ENCODE measurements at regions not wholly inside any gene's neighbourhood (a gene's known extent, or its start where the extent isn't known, plus 50 kb on each side); places are given as distances from the start of the nearest gene placed in this dataset.

GRCh38 chr6:145491126-145491525 is 244.2 kb downstream of the EPM2A start:
- Histone ChIP-seq H3K4me1 (ENCODE audit: control insufficient read depth in 4 of 4, insufficient read depth in 4 of 4, low read length in 3 of 4) (no peaks in the 10 kb centered on the region), H3K27me3 (ENCODE audit: control insufficient read depth in 4 of 4, insufficient read depth in 4 of 4, low read length in 3 of 4) (no peaks in the 10 kb centered on the region), H3K27ac (ENCODE audit: low read depth in 1 of 2, low read length in 2 of 2) (no peak overlapping the region), H3K9ac (ENCODE audit: low read depth in 1 of 2, low read length in 2 of 2) (no peak overlapping the region), H3K4me3 (ENCODE audit: low read depth in 1 of 3, low read length in 3 of 3) (no peak overlapping the region), H3K9me3 (ENCODE audit: control insufficient read depth in 4 of 4, low read length in 3 of 4) (peaks cover 0 to 1% (median 0%) of the 10 kb centered on the region in 4 donors), H3K36me3 (ENCODE audit: control insufficient read depth in 4 of 4, insufficient read depth in 3 of 4, low read depth in 1 of 4, low read length in 3 of 4) (no peaks in the 10 kb centered on the region)
- 60% methylated on average over 8 of the region's 8 CpGs for WGBS
- TF ChIP-seq NR2F2 (IDR thresholded peaks at IDR 0.05) (no peak), EGR1 (IDR thresholded peaks at IDR 0.05; ENCODE audit: low read depth in 2 of 2) (no peak), GABPA (IDR thresholded peaks at IDR 0.05 in 1 of 2, conservative IDR thresholded peaks at IDR 0.05 in 1 of 2) (no peak), MAX (IDR thresholded peaks at IDR 0.05) (no peak), FOXA2 (IDR thresholded peaks at IDR 0.05) (no peak), JUND (IDR thresholded peaks at IDR 0.05) (no peak), HNF4A (conservative IDR thresholded peaks at IDR 0.05) (no peak)
- DNase-seq (ENCODE audit: low spot score): no peak

DNA sequence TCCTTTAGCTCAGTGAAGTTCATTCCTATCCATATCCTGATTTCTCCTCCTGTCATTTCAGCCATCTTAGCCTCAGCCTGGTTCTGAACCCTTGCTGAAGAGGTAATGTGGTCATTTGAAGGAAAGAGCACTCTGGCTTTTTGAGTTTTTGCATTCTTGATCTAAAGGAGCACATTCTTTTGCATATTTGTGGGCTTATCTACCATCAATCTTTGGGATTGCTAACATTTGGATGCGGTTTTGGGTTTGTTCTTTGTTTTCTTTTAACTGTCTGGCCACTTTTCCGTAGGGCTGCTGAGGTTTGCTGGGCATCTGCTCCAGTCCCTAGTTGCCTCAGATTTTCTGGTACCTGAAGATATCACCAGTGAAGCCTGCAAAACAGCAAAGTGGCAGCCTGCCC is 238.3 kb downstream of the EPM2A start:
- DNase-seq (ENCODE audit: low spot score): no peak
- no peak overlapping the region for H3K4me3 ChIP-seq (ENCODE audit: low read depth in 1 of 3, low read length in 3 of 3)
- no peak overlapping the region for H3K9ac ChIP-seq (ENCODE audit: low read depth in 1 of 2, low read length in 2 of 2)
- no peaks in the 10 kb centered on the region for H3K4me1 ChIP-seq (ENCODE audit: control insufficient read depth in 4 of 4, insufficient read depth in 4 of 4, low read length in 3 of 4)
- H3K27me3 ChIP-seq (ENCODE audit: control insufficient read depth in 4 of 4, insufficient read depth in 4 of 4, low read length in 3 of 4): peaks cover 0 to 2% (median 0%) of the 10 kb centered on the region in 4 donors
- WGBS: 33% methylated on average over 2 of the region's 2 CpGs
- TF ChIP-seq FOXA2 (IDR thresholded peaks at IDR 0.05) (no peak), TAF1 (conservative IDR thresholded peaks at IDR 0.05) (no peak), JUND (IDR thresholded peaks at IDR 0.05) (no peak)
- TF ChIP-seq, protein P1, sequence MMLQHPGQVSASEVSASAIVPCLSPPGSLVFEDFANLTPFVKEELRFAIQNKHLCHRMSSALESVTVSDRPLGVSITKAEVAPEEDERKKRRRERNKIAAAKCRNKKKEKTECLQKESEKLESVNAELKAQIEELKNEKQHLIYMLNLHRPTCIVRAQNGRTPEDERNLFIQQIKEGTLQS (IDR thresholded peaks at IDR 0.05): no peak
- TF ChIP-seq, protein P2, sequence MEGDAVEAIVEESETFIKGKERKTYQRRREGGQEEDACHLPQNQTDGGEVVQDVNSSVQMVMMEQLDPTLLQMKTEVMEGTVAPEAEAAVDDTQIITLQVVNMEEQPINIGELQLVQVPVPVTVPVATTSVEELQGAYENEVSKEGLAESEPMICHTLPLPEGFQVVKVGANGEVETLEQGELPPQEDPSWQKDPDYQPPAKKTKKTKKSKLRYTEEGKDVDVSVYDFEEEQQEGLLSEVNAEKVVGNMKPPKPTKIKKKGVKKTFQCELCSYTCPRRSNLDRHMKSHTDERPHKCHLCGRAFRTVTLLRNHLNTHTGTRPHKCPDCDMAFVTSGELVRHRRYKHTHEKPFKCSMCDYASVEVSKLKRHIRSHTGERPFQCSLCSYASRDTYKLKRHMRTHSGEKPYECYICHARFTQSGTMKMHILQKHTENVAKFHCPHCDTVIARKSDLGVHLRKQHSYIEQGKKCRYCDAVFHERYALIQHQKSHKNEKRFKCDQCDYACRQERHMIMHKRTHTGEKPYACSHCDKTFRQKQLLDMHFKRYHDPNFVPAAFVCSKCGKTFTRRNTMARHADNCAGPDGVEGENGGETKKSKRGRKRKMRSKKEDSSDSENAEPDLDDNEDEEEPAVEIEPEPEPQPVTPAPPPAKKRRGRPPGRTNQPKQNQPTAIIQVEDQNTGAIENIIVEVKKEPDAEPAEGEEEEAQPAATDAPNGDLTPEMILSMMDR (IDR thresholded peaks at IDR 0.05; ENCODE audit: low read depth, low read length, missing input control): no peak
- no peaks in the 10 kb centered on the region for H3K36me3 ChIP-seq (ENCODE audit: control insufficient read depth in 4 of 4, insufficient read depth in 3 of 4, low read depth in 1 of 4, low read length in 3 of 4)
- H3K27ac ChIP-seq (ENCODE audit: low read depth in 1 of 2, low read length in 2 of 2): no peak overlapping the region
- H3K9me3 ChIP-seq (ENCODE audit: control insufficient read depth in 4 of 4, low read length in 3 of 4): peaks cover 0 to 1% (median 0%) of the 10 kb centered on the region in 4 donors

DNA sequence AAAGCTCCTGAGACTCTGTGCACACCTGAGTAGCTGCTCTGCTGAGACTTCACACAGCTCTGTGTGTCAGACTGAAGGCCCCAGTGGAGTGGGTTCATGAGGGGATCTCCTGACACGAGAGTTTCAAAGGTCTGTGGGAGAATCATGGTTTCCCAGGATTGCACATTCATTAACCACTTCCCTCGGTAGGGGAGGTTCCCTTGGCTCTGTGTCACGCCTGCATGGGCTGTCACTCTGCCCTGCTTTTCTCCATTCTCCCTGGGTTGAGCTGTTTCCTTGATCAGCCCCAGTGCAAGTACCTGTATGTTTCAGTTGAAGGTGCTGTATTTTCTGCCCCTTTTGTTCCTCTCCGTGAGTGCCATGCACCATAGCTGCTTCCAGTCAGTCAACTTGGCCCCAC is 236.9 kb downstream of the EPM2A start:
- H3K27ac ChIP-seq (ENCODE audit: low read depth in 1 of 2, low read length in 2 of 2): no peak overlapping the region
- H3K27me3 ChIP-seq (ENCODE audit: control insufficient read depth in 4 of 4, insufficient read depth in 4 of 4, low read length in 3 of 4): peaks cover 0 to 2% (median 0%) of the 10 kb centered on the region in 4 donors
- no peak overlapping the region for H3K9ac ChIP-seq (ENCODE audit: low read depth in 1 of 2, low read length in 2 of 2)
- H3K9me3 ChIP-seq (ENCODE audit: control insufficient read depth in 4 of 4, low read length in 3 of 4): peaks cover 0 to 1% (median 0%) of the 10 kb centered on the region in 4 donors
- no peak for DNase-seq (ENCODE audit: low spot score)
- H3K36me3 ChIP-seq (ENCODE audit: control insufficient read depth in 4 of 4, insufficient read depth in 3 of 4, low read depth in 1 of 4, low read length in 3 of 4): no peaks in the 10 kb centered on the region
- no peaks in the 10 kb centered on the region for H3K4me1 ChIP-seq (ENCODE audit: control insufficient read depth in 4 of 4, insufficient read depth in 4 of 4, low read length in 3 of 4)
- TF ChIP-seq REST (IDR thresholded peaks at IDR 0.05) (no peak), RXRA (IDR thresholded peaks at IDR 0.05) (no peak), SP1 (IDR thresholded peaks at IDR 0.05) (no peak), JUND (IDR thresholded peaks at IDR 0.05) (no peak)
- TF ChIP-seq, protein P3, sequence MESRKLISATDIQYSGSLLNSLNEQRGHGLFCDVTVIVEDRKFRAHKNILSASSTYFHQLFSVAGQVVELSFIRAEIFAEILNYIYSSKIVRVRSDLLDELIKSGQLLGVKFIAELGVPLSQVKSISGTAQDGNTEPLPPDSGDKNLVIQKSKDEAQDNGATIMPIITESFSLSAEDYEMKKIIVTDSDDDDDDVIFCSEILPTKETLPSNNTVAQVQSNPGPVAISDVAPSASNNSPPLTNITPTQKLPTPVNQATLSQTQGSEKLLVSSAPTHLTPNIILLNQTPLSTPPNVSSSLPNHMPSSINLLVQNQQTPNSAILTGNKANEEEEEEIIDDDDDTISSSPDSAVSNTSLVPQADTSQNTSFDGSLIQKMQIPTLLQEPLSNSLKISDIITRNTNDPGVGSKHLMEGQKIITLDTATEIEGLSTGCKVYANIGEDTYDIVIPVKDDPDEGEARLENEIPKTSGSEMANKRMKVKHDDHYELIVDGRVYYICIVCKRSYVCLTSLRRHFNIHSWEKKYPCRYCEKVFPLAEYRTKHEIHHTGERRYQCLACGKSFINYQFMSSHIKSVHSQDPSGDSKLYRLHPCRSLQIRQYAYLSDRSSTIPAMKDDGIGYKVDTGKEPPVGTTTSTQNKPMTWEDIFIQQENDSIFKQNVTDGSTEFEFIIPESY (IDR thresholded peaks at IDR 0.05): no peak
- WGBS: 66% methylated on average over 4 of the region's 4 CpGs
- H3K4me3 ChIP-seq (ENCODE audit: low read depth in 1 of 3, low read length in 3 of 3): no peak overlapping the region

Data from liver (tissue), 8 donors.